ENCODE measurements at regions not wholly inside any gene's neighbourhood (a gene's known extent, or its start where the extent isn't known, plus 50 kb on each side); places are given as distances from the start of the nearest gene placed in this dataset.

DNA sequence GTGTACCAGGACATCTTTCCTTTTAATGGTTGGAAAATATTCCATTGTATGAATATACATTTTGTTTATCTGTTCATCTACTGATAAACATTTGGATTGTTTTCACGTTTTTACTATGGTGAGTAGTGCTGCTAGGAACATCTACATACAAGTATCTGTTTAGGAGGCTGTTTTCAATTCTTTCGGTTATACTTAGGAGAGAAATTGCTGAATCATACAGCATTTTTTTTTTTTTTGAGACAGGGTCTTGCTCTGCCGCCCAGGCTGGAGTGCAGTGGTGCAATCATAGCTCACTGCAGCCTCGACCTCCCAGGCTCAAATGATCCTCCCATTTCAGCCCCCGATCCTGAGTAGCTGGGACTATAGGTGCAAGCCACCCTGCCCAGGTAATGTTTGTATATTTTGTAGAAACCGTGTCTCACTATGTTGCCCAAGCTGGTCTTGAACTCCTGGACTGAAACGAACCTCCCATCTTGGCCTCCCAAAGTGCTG lies 122.9 kb downstream of the CRLF3 start (continued):
- TF ChIP-seq NR2C1 (IDR thresholded peaks at IDR 0.05) (no peak), NR2C1 (tag; IDR thresholded peaks at IDR 0.05) (no peak), KAT8 (IDR thresholded peaks at IDR 0.05; ENCODE audit: low read depth) (no peak), POU5F1 (IDR thresholded peaks at IDR 0.05; ENCODE audit: borderline replicate concordance, low read depth, low read length, partially characterized antibody) (no peak), CC2D1A (IDR thresholded peaks at IDR 0.05) (no peak), KDM2B (CRISPR knock-in tag; IDR thresholded peaks at IDR 0.05) (no peak), ATF7 (IDR thresholded peaks at IDR 0.05) (no peak), NFE2L1 (tag; IDR thresholded peaks at IDR 0.05; ENCODE audit: borderline replicate concordance, low read depth) (peak; percentile 27; the same call in 1 of the 2 replicates), DPF2 (IDR thresholded peaks at IDR 0.05) (peak; percentile 37; the same call in 1 of the 2 replicates), WHSC1 (IDR thresholded peaks at IDR 0.05; ENCODE audit: low read length) (no peak), TRIM25 (IDR thresholded peaks at IDR 0.05; ENCODE audit: borderline replicate concordance) (no peak), PRMT5 (CRISPR knock-in tag; IDR thresholded peaks at IDR 0.05) (no peak), CSDE1 (IDR thresholded peaks at IDR 0.05) (no peak)
- TF ChIP-seq, protein P1, sequence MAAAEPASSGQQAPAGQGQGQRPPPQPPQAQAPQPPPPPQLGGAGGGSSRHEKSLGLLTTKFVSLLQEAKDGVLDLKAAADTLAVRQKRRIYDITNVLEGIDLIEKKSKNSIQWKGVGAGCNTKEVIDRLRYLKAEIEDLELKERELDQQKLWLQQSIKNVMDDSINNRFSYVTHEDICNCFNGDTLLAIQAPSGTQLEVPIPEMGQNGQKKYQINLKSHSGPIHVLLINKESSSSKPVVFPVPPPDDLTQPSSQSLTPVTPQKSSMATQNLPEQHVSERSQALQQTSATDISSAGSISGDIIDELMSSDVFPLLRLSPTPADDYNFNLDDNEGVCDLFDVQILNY (CRISPR knock-in tag; IDR thresholded peaks at IDR 0.05) = no peak
- TF ChIP-seq, protein P2, sequence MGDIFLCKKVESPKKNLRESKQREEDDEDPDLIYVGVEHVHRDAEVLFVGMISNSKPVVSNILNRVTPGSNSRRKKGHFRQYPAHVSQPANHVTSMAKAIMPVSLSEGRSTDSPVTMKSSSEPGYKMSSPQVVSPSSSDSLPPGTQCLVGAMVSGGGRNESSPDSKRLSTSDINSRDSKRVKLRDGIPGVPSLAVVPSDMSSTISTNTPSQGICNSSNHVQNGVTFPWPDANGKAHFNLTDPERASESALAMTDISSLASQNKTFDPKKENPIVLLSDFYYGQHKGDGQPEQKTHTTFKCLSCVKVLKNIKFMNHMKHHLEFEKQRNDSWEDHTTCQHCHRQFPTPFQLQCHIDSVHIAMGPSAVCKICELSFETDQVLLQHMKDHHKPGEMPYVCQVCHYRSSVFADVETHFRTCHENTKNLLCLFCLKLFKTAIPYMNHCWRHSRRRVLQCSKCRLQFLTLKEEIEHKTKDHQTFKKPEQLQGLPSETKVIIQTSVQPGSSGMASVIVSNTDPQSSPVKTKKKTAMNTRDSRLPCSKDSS (IDR thresholded peaks at IDR 0.05; ENCODE audit: low read depth, partially characterized antibody) = no peak
